ENCODE measurements at regions not wholly inside any gene's neighbourhood (a gene's known extent, or its start where the extent isn't known, plus 50 kb on each side); places are given as distances from the start of the nearest gene placed in this dataset.

GRCh38 chr18:54004828-54005227, 219.6 kb downstream of the MBD2 start:
- no peaks in the 10 kb centered on the region for H3K79me2 ChIP-seq (ENCODE audit: control insufficient read depth, insufficient read depth, low read length)
- ChIA-PET CTCF (ENCODE audit: low intra/inter-chr PET ratio) (no interaction called here), POLR2A (no interaction called here)
- WGBS (ENCODE audit: insufficient coverage, low coverage, missing lambda C conversion rate): 0% methylated on average over 3 of the region's 4 CpGs
- no peaks in the 10 kb centered on the region for H3K27me3 ChIP-seq (ENCODE audit: control insufficient read depth in 2 of 2, insufficient read depth in 2 of 2, low read length in 2 of 2)
- H3K4me3 ChIP-seq: no peak overlapping the region
- no peak overlapping the region for H3K4me2 ChIP-seq (ENCODE audit: insufficient read depth, low read length)
- no peak overlapping the region for H2AFZ ChIP-seq (ENCODE audit: low read depth, low read length)
- no peaks in the 10 kb centered on the region for H3K36me3 ChIP-seq (ENCODE audit: control insufficient read depth, insufficient read depth, low read length)
- FAIRE-seq (no peak), DNase-seq (ENCODE audit: extremely low read depth in 1 of 4, low spot score in 3 of 4) (no peak), ATAC-seq (no peak)
- TF ChIP-seq, protein P1, sequence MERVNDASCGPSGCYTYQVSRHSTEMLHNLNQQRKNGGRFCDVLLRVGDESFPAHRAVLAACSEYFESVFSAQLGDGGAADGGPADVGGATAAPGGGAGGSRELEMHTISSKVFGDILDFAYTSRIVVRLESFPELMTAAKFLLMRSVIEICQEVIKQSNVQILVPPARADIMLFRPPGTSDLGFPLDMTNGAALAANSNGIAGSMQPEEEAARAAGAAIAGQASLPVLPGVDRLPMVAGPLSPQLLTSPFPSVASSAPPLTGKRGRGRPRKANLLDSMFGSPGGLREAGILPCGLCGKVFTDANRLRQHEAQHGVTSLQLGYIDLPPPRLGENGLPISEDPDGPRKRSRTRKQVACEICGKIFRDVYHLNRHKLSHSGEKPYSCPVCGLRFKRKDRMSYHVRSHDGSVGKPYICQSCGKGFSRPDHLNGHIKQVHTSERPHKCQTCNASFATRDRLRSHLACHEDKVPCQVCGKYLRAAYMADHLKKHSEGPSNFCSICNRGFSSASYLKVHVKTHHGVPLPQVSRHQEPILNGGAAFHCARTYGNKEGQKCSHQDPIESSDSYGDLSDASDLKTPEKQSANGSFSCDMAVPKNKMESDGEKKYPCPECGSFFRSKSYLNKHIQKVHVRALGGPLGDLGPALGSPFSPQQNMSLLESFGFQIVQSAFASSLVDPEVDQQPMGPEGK (CRISPR knock-in tag; IDR thresholded peaks at IDR 0.05; ENCODE audit: borderline replicate concordance): no peak
- TF ChIP-seq ATF7 (IDR thresholded peaks at IDR 0.05) (no peak), ZNF124 (CRISPR knock-in tag; IDR thresholded peaks at IDR 0.05) (no peak), KLF1 (tag; IDR thresholded peaks at IDR 0.05) (no peak)
- no peaks in the 10 kb centered on the region for H3K9me1 ChIP-seq (ENCODE audit: control insufficient read depth, insufficient read depth, low read length)
- intact Hi-C loops (cut with micrococcal nuclease) (no loop called here), in situ Hi-C loops (cut with MboI) (no loop called here)
- no peaks in the 10 kb centered on the region for H3K4me1 ChIP-seq (replicated peaks in 1 of 2; ENCODE audit: control insufficient read depth in 2 of 2, insufficient read depth in 2 of 2, low read length in 2 of 2)
- no peak overlapping the region for H3K9ac ChIP-seq (ENCODE audit: insufficient read depth in 1 of 2, low read depth in 2 of 2, low read length in 2 of 2)
- BruUV-seq (replicated peaks): no TSS peak
- no peaks in the 10 kb centered on the region for H4K20me1 ChIP-seq (replicated peaks; ENCODE audit: control insufficient read depth, insufficient read depth, low read length)
- no peaks in the 10 kb centered on the region for H3K9me3 ChIP-seq (replicated peaks; ENCODE audit: control insufficient read depth, insufficient read depth, low read depth, low read length)
- H3K27ac ChIP-seq (ENCODE audit: extremely low read depth, low read depth, low read length): no peak overlapping the region

GRCh38 chr18:54003195-54003594, 221.3 kb downstream of the MBD2 start:
- no peaks in the 10 kb centered on the region for H3K9me1 ChIP-seq (ENCODE audit: control insufficient read depth, insufficient read depth, low read length)
- H4K20me1 ChIP-seq (replicated peaks; ENCODE audit: control insufficient read depth, insufficient read depth, low read length): no peaks in the 10 kb centered on the region
- H3K36me3 ChIP-seq (ENCODE audit: control insufficient read depth, insufficient read depth, low read length): no peaks in the 10 kb centered on the region
- TF ChIP-seq PCBP1 (IDR thresholded peaks at IDR 0.05; ENCODE audit: low read depth, low read length, poor library complexity, severe bottlenecking) (no peak), HEY1 (CRISPR knock-in tag; IDR thresholded peaks at IDR 0.05; ENCODE audit: borderline replicate concordance) (no peak), HOXB6 (CRISPR knock-in tag; IDR thresholded peaks at IDR 0.05; ENCODE audit: borderline replicate concordance) (no peak)
- DNase-seq (ENCODE audit: extremely low read depth in 1 of 4, low spot score in 3 of 4): no peak
- H3K79me2 ChIP-seq (ENCODE audit: control insufficient read depth, insufficient read depth, low read length): no peaks in the 10 kb centered on the region
- no peak overlapping the region for H3K4me2 ChIP-seq (ENCODE audit: insufficient read depth, low read length)
- CTCF ChIA-PET (ENCODE audit: low intra/inter-chr PET ratio): no interaction called here
- intact Hi-C loops (cut with micrococcal nuclease) (no loop called here), in situ Hi-C loops (cut with MboI) (no loop called here)
- no peak for FAIRE-seq
- H3K4me1 ChIP-seq (replicated peaks in 1 of 2; ENCODE audit: control insufficient read depth in 2 of 2, insufficient read depth in 2 of 2, low read length in 2 of 2): no peaks in the 10 kb centered on the region
- no peaks in the 10 kb centered on the region for H3K9me3 ChIP-seq (replicated peaks; ENCODE audit: control insufficient read depth, insufficient read depth, low read depth, low read length)
- no TSS peak for BruUV-seq (replicated peaks)
- 0% methylated on average over 2 of the region's 2 CpGs for WGBS (ENCODE audit: insufficient coverage, low coverage, missing lambda C conversion rate)
- no peak overlapping the region for H2AFZ ChIP-seq (ENCODE audit: low read depth, low read length)
- H3K27me3 ChIP-seq (ENCODE audit: control insufficient read depth in 2 of 2, insufficient read depth in 2 of 2, low read length in 2 of 2): no peaks in the 10 kb centered on the region
- no peak overlapping the region for H3K27ac ChIP-seq (ENCODE audit: extremely low read depth, low read depth, low read length)
- POLR2A ChIA-PET: no interaction called here
- ATAC-seq: no peak
- no peak overlapping the region for H3K4me3 ChIP-seq
- H3K9ac ChIP-seq (ENCODE audit: insufficient read depth in 1 of 2, low read depth in 2 of 2, low read length in 2 of 2): no peak overlapping the region

Measured in K562 (cell line).